Right atrium auricular region (tissue), 2 donors: ENCODE measurements at regions not wholly inside any gene's neighbourhood (a gene's known extent, or its start where the extent isn't known, plus 50 kb on each side); places are given as distances from the start of the nearest gene placed in this dataset.

Source experiments
- DNase-seq: peaks from one replicate; pipeline ENCODE4 v3.0.0-alpha.2; 2019; ENCODE audit warnings: low spot score
- H3K27ac ChIP-seq, 2 donors: fragments of 200-600 bp; sonication (generic); 1 replicate in 1 of 2; 2 replicates in 1 of 2; pipeline ENCODE4 v1.5.1; 2016 to 2019
- H3K27me3 ChIP-seq, 2 donors: fragments of 200-600 bp; sonication (generic); one replicate each; pipeline versions ENCODE4 v1.5.1 to v1.6.0; 2017 to 2019
- H3K36me3 ChIP-seq: fragments of 200-600 bp; sonication (generic); one replicate; pipeline ENCODE4 v1.5.1; 2016
- H3K4me1 ChIP-seq, 2 donors: fragments of 200-600 bp; sonication (generic); one replicate each; pipeline versions ENCODE4 v1.5.1 to v1.6.0; 2017 to 2019
- H3K4me3 ChIP-seq, 2 donors: fragments of 200-600 bp; sonication (generic); 1 replicate in 1 of 2; 2 replicates in 1 of 2; pipeline ENCODE4 v1.5.1; 2017 to 2019; ENCODE audit warnings: mild to moderate bottlenecking in 1 of 2, moderate library complexity in 1 of 2
- H3K9me3 ChIP-seq, 2 donors: fragments of 200-600 bp; sonication (generic); one replicate each; pipeline ENCODE4 v1.5.1; 2019
- TF ChIP-seq, protein P1 (sequence below), 2 donors: fragments of 200-600 bp; sonication (generic); IDR thresholded peaks; one replicate each; pipeline ENCODE4 v1.5.1; 2019; ENCODE audit warnings: antibody characterized with exemption in 2 of 2

DNA sequence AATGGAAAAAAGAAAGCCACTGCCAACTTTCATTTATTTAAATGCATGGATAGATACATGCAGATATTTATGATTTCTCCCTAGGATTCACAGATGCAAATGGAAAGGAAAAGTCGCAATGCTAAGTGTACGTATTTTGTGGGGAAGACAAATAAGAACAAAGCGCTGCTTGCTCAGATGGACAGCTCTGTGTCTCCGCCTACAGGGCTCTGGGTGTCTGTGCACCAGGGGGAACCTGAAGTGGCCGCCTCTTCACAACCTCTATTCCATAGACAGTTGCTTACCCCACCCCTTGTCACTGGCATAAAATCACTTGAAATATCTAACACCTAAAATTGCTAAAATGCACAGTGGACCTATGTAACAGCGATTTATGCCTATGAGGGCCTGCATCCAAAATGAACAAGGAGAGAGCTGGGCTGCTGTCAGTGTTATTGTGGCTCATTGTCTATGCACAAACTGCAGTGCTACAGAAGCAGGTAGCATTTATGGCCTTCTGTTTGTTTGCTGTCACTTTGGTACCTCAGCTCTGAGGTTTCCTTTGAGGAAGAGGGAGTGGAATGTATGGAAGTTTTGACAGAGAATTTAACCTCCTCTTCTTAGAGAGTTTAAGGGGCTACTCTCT, 58.6 kb upstream of the PAGE1 start:
- TF ChIP-seq, protein P1, sequence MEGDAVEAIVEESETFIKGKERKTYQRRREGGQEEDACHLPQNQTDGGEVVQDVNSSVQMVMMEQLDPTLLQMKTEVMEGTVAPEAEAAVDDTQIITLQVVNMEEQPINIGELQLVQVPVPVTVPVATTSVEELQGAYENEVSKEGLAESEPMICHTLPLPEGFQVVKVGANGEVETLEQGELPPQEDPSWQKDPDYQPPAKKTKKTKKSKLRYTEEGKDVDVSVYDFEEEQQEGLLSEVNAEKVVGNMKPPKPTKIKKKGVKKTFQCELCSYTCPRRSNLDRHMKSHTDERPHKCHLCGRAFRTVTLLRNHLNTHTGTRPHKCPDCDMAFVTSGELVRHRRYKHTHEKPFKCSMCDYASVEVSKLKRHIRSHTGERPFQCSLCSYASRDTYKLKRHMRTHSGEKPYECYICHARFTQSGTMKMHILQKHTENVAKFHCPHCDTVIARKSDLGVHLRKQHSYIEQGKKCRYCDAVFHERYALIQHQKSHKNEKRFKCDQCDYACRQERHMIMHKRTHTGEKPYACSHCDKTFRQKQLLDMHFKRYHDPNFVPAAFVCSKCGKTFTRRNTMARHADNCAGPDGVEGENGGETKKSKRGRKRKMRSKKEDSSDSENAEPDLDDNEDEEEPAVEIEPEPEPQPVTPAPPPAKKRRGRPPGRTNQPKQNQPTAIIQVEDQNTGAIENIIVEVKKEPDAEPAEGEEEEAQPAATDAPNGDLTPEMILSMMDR (IDR thresholded peaks at IDR 0.05), result peak; percentile 40 to 69
- H3K36me3 ChIP-seq, result no peaks in the 10 kb centered on the region
- DNase-seq, result no peak
- H3K27me3 ChIP-seq, result no peaks in the 10 kb centered on the region
- no peak overlapping the region for H3K4me3 ChIP-seq
- no peaks in the 10 kb centered on the region for H3K9me3 ChIP-seq
- no peak overlapping the region for H3K27ac ChIP-seq
- no peaks in the 10 kb centered on the region for H3K4me1 ChIP-seq

DNA sequence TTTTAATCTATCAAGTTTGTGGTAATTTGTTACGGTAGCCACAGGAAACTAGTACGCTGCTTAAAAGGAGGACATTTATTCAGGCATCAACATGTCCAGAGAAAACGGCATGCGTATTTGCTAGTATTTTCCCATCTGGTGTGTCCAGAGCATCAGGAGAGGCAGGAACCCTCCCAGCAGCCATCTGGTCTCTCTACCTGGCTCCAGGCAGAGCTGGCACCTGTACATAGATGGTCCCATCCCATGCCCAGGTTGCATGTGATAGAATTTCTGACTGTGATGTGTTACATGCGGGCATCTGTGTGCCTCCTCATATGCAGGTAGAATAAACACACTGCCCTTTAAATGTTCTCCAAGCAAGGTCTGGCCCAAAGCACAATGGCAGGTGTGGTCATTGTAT, 57.9 kb upstream of the PAGE1 start:
- H3K9me3 ChIP-seq, result no peaks in the 10 kb centered on the region
- no peak overlapping the region for H3K27ac ChIP-seq
- TF ChIP-seq, protein P1 (IDR thresholded peaks at IDR 0.05), result no peak
- no peak overlapping the region for H3K4me3 ChIP-seq
- DNase-seq, result no peak
- no peaks in the 10 kb centered on the region for H3K4me1 ChIP-seq
- H3K36me3 ChIP-seq, result no peaks in the 10 kb centered on the region
- H3K27me3 ChIP-seq, result no peaks in the 10 kb centered on the region

DNA sequence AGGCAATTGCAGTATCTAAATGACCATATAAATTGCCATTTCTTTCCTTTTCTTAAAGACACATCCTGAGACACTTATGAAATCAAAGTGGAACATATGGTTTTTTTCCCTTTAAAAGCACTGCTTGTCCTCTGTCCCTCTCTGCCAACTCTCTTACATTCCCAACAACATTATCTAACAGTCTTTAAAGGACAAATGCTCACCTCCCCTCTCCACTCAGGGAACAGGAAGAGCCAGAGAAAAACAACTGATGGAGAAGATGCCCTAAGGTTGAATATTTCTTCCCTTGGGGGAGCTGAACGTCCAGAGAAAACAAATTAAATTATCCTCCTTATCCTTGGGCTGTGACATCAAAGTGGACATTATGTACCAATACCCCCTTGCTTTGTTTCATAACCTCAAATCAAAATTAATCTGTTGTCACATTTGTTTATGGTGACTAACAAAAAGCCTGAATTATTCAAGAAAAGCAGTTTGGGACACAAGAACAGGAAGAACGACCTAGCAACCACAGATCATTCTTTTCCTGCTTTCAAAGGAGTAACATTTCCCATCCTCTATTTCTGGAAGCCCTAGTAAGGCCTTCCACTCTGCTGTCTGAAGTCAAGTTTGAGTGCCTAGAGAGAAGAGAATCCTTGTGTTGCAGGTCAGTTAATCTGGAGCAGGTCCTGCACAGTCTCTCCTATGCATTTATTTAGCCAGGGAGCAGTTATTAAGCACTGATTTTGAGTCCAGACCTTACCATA, 52.6 kb upstream of the PAGE1 start:
- no peaks in the 10 kb centered on the region for H3K4me1 ChIP-seq
- H3K4me3 ChIP-seq, result no peak overlapping the region
- no peaks in the 10 kb centered on the region for H3K36me3 ChIP-seq
- no peak overlapping the region for H3K27ac ChIP-seq
- H3K9me3 ChIP-seq, result no peaks in the 10 kb centered on the region
- H3K27me3 ChIP-seq, result no peaks in the 10 kb centered on the region
- TF ChIP-seq, protein P1 (IDR thresholded peaks at IDR 0.05), result no peak
- no peak for DNase-seq

DNA sequence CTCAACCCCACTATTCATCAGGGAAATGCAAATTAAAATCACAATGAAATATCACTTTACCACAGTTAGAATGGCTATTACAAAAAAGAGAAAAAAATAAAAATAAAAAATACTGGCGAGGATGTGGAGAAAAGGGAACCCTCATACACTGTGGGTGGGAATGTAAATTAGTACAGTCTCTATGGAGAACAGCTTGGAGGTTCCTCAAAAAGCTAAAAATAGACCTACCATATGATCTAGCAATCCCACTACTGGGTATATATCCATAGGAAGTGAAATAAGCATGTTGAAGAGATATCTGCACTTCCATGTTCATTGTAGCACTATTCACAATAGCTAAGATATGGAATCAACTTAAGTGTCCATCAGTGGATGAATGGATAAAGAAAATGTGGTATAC, 50.5 kb upstream of the PAGE1 start:
- H3K27me3 ChIP-seq, result no peaks in the 10 kb centered on the region
- TF ChIP-seq, protein P1 (IDR thresholded peaks at IDR 0.05), result no peak
- no peak overlapping the region for H3K27ac ChIP-seq
- no peaks in the 10 kb centered on the region for H3K36me3 ChIP-seq
- H3K9me3 ChIP-seq, result no peaks in the 10 kb centered on the region
- DNase-seq, result no peak
- H3K4me3 ChIP-seq, result no peak overlapping the region
- H3K4me1 ChIP-seq, result no peaks in the 10 kb centered on the region
